HEK293 (cell line): ENCODE measurements at regions not wholly inside any gene's neighbourhood (a gene's known extent, or its start where the extent isn't known, plus 50 kb on each side); places are given as distances from the start of the nearest gene placed in this dataset.

ENCODE experiments used
- CTCF ChIA-PET: fragments of 350-600 bp; formaldehyde crosslinking; extraction: SDS; loops from one replicate; lab custom pipeline; 2021; ENCODE audit warnings: antibody characterized with exemption; lab: Yijun Ruan, JAX
- POLR2A ChIA-PET: fragments of 300-600 bp; formaldehyde crosslinking; extraction: SDS; loops from one replicate; lab custom pipeline; 2020; ENCODE audit warnings: antibody characterized with exemption, inconsistent platforms; lab: Yijun Ruan, JAX
- H3K27ac ChIP-seq: fragments of 200-500 bp; sonication (Bioruptor generic); 2 replicates; pipeline ENCODE4 v1.5.1; 2014; ENCODE audit warnings: low read depth, low read length, control low read depth, inconsistent platforms; ENCODE audit errors: extremely low read depth
- H3K36me3 ChIP-seq, 2 experiments: fragments of 200-500 bp in 1 of 2; sonication (Bioruptor generic) in 1 of 2; 1 replicate in 1 of 2; 2 replicates in 1 of 2; pipeline ENCODE4 v1.5.1; 2014 to 2017; ENCODE audit warnings: inconsistent platforms in 2 of 2, low read length in 2 of 2; ENCODE audit not compliant: control insufficient read depth in 2 of 2, insufficient read depth in 1 of 2
- H3K4me1 ChIP-seq: fragments of 200-500 bp; sonication (Bioruptor generic); 2 replicates; pipeline ENCODE4 v1.5.1; 2014; ENCODE audit warnings: mild to moderate bottlenecking, low read length, inconsistent platforms; ENCODE audit not compliant: control insufficient read depth, insufficient read depth
- H3K4me3 ChIP-seq: 2 replicates; pipeline ENCODE4 v1.5.1; 2011; ENCODE audit warnings: low read depth, mild to moderate bottlenecking, control low read depth, low read length, moderate library complexity
- H3K9me3 ChIP-seq: fragments of 200-500 bp; sonication (Bioruptor generic); 2 replicates; pipeline ENCODE4 v1.5.1; 2014; ENCODE audit warnings: low read depth, low read length, inconsistent platforms; ENCODE audit not compliant: control insufficient read depth, insufficient read depth
- BCL11A ChIP-seq: fragments of 450-650 bp; formaldehyde crosslinking; IDR thresholded peaks from 2 replicates; pipeline ENCODE4 v1.5.1; 2016; ENCODE audit warnings: low read depth, missing biosample characterization, missing genetic modification characterization
- BCL11B ChIP-seq: fragments of 450-650 bp; formaldehyde crosslinking; IDR thresholded peaks from 2 replicates; pipeline ENCODE4 v1.5.1; 2016; ENCODE audit warnings: low read depth, missing biosample characterization, missing genetic modification characterization
- GLIS1 ChIP-seq: fragments of 450-650 bp; formaldehyde crosslinking; IDR thresholded peaks from 2 replicates; pipeline ENCODE4 v1.5.1; 2016; ENCODE audit warnings: missing biosample characterization, missing genetic modification characterization
- KLF1 ChIP-seq: fragments of 450-650 bp; formaldehyde crosslinking; IDR thresholded peaks from 2 replicates; pipeline ENCODE4 v1.5.1; 2016; ENCODE audit warnings: missing biosample characterization, missing genetic modification characterization
- KLF16 ChIP-seq: fragments of 450-650 bp; formaldehyde crosslinking; IDR thresholded peaks from 2 replicates; pipeline ENCODE4 v1.5.1; 2017; ENCODE audit warnings: missing biosample characterization, missing genetic modification characterization
- KLF8 ChIP-seq: fragments of 450-650 bp; formaldehyde crosslinking; IDR thresholded peaks from 2 replicates; pipeline ENCODE4 v1.5.1; 2016; ENCODE audit warnings: missing biosample characterization, missing genetic modification characterization
- PRDM10 ChIP-seq: fragments of 450-650 bp; formaldehyde crosslinking; IDR thresholded peaks from 2 replicates; pipeline ENCODE4 v1.5.1; 2016; ENCODE audit warnings: missing biosample characterization, missing genetic modification characterization
- PRDM6 ChIP-seq: fragments of 450-650 bp; formaldehyde crosslinking; IDR thresholded peaks from 2 replicates; pipeline ENCODE4 v1.5.1; 2017; ENCODE audit warnings: missing biosample characterization, missing genetic modification characterization
- REST ChIP-seq: fragments of 450-650 bp; formaldehyde crosslinking; IDR thresholded peaks from 2 replicates; pipeline ENCODE4 v1.5.1; 2016; ENCODE audit warnings: missing biosample characterization, missing genetic modification characterization
- TRIM28 ChIP-seq: IDR thresholded peaks from 2 replicates; pipeline ENCODE4 v1.6.1; 2011; ENCODE audit warnings: low read length, control low read depth, borderline replicate concordance
- WT1 ChIP-seq: fragments of 450-650 bp; formaldehyde crosslinking; IDR thresholded peaks from 2 replicates; pipeline ENCODE4 v1.5.1; 2016; ENCODE audit warnings: missing biosample characterization, missing genetic modification characterization
- ZBTB17 ChIP-seq: fragments of 450-650 bp; formaldehyde crosslinking; IDR thresholded peaks from 2 replicates; pipeline ENCODE4 v1.5.1; 2016; ENCODE audit warnings: missing biosample characterization, missing genetic modification characterization
- ZBTB44 ChIP-seq: fragments of 450-650 bp; IDR thresholded peaks from 2 replicates; pipeline ENCODE4 v1.5.1; 2018; ENCODE audit warnings: missing biosample characterization, mild to moderate bottlenecking, missing genetic modification characterization
- ZBTB48 ChIP-seq: fragments of 450-650 bp; formaldehyde crosslinking; IDR thresholded peaks from 2 replicates; pipeline ENCODE4 v1.5.1; 2016; ENCODE audit warnings: missing biosample characterization, missing genetic modification characterization
- ZBTB8A ChIP-seq: fragments of 450-650 bp; formaldehyde crosslinking; IDR thresholded peaks from 2 replicates; pipeline ENCODE4 v1.5.1; 2016; ENCODE audit warnings: missing biosample characterization, missing genetic modification characterization
- ZFHX2 ChIP-seq: fragments of 450-650 bp; formaldehyde crosslinking; conservative IDR thresholded peaks from 2 replicates; pipeline ENCODE4 v1.5.1; 2016; ENCODE audit warnings: missing biosample characterization, missing genetic modification characterization
- ZNF112 ChIP-seq: fragments of 450-650 bp; formaldehyde crosslinking; IDR thresholded peaks from 2 replicates; pipeline ENCODE4 v1.5.0; 2017; ENCODE audit warnings: missing biosample characterization, missing genetic modification characterization
- ZNF223 ChIP-seq: fragments of 450-650 bp; formaldehyde crosslinking; IDR thresholded peaks from 2 replicates; pipeline ENCODE4 v1.5.1; 2016; ENCODE audit warnings: missing biosample characterization, missing genetic modification characterization
- ZNF248 ChIP-seq: fragments of 450-650 bp; formaldehyde crosslinking; IDR thresholded peaks from 2 replicates; pipeline ENCODE4 v1.5.1; 2017; ENCODE audit warnings: missing biosample characterization, missing genetic modification characterization
- ZNF362 ChIP-seq: fragments of 450-650 bp; formaldehyde crosslinking; IDR thresholded peaks from 2 replicates; pipeline ENCODE4 v1.5.1; 2016; ENCODE audit warnings: missing biosample characterization, missing genetic modification characterization
- ZNF623 ChIP-seq: fragments of 450-650 bp; formaldehyde crosslinking; IDR thresholded peaks from 2 replicates; pipeline ENCODE4 v1.5.1; 2016; ENCODE audit warnings: missing biosample characterization, missing genetic modification characterization
- ZNF645 ChIP-seq: fragments of 450-650 bp; formaldehyde crosslinking; IDR thresholded peaks from 2 replicates; pipeline ENCODE4; 2016; ENCODE audit warnings: missing biosample characterization, missing genetic modification characterization
- ZNF664 ChIP-seq: fragments of 450-650 bp; formaldehyde crosslinking; IDR thresholded peaks from 2 replicates; pipeline ENCODE4 v1.5.1; 2016; ENCODE audit warnings: missing biosample characterization, missing genetic modification characterization
- ZNF701 ChIP-seq: fragments of 450-650 bp; formaldehyde crosslinking; IDR thresholded peaks from 2 replicates; pipeline ENCODE4 v1.5.1; 2016; ENCODE audit warnings: missing biosample characterization, missing genetic modification characterization
- ZNF843 ChIP-seq: fragments of 450-650 bp; formaldehyde crosslinking; IDR thresholded peaks from 2 replicates; pipeline ENCODE4 v1.5.1; 2016; ENCODE audit warnings: missing biosample characterization, missing genetic modification characterization
- ZSCAN16 ChIP-seq: fragments of 450-650 bp; formaldehyde crosslinking; IDR thresholded peaks from 2 replicates; pipeline ENCODE4 v1.5.1; 2016; ENCODE audit warnings: missing biosample characterization, missing genetic modification characterization
- ZSCAN30 ChIP-seq: fragments of 450-650 bp; IDR thresholded peaks from 2 replicates; pipeline ENCODE4 v1.5.1; 2018; ENCODE audit warnings: missing biosample characterization, mild to moderate bottlenecking, missing genetic modification characterization, moderate library complexity

- TF ChIP-seq ZFHX2 (peak; percentile 88), ZNF843 (tag by site-specific recombination) (peak; percentile 69; the same call in 1 of the 2 replicates), ZBTB17 (tag by site-specific recombination) (0 out of 2 replicates have a peak, but pooled peaks have one; percentile 31), ZBTB48 (tag by site-specific recombination) (no peak), ZSCAN30 (tag by site-specific recombination) (peak; percentile 52; the same call in 1 of the 2 replicates), TRIM28 (no peak), ZBTB8A (tag by site-specific recombination) (no peak), ZNF248 (tag by site-specific recombination) (no peak), ZBTB44 (tag by site-specific recombination) (peak; percentile 96), PRDM6 (tag by site-specific recombination) (peak; percentile 77), KLF1 (tag by site-specific recombination) (peak; percentile 71), ZNF701 (tag by site-specific recombination) (no peak), BCL11A (tag by site-specific recombination) (peak; percentile 60; the same call in 1 of the 2 replicates), ZNF645 (tag by site-specific recombination) (no peak), WT1 (0 out of 2 replicates have a peak, but pooled peaks have one; percentile 40), ZNF623 (tag by site-specific recombination) (no peak), ZSCAN16 (tag by site-specific recombination) (no peak), GLIS1 (tag by site-specific recombination) (peak; percentile 41), BCL11B (tag by site-specific recombination) (no peak)
These were observed 67.4 kb upstream of the DMRTA1 start (continued) for GRCh38 chr9:22379272-22379671.

GRCh38 chr9:22381170-22381569, 65.5 kb upstream of the DMRTA1 start:
- Histone ChIP-seq H3K36me3 (no peaks in the 10 kb centered on the region), H3K4me3 (no peak overlapping the region), H3K4me1 (peaks cover 12% of the 10 kb centered on the region), H3K27ac (no peak overlapping the region), H3K9me3 (no peaks in the 10 kb centered on the region)
- ChIA-PET CTCF (interaction anchor here (0.6 to 1.2 kb wide), 2 partner anchors 137 to 434 kb away, joined by 3 to 5 read pairs; no protein-coding TSS in a partner anchor), POLR2A (no interaction called here)
- TF ChIP-seq ZNF362 (tag by site-specific recombination) (no peak), ZNF223 (tag by site-specific recombination) (no peak), ZNF664 (tag by site-specific recombination) (no peak), KLF8 (tag by site-specific recombination) (no peak), ZNF112 (tag by site-specific recombination) (no peak), KLF16 (no peak), PRDM10 (tag by site-specific recombination) (no peak), REST (tag by site-specific recombination) (no peak)
